Trophoblast cell (in vitro differentiated cells and primary cell): ENCODE measurements at regions not wholly inside any gene's neighbourhood (a gene's known extent, or its start where the extent isn't known, plus 50 kb on each side); places are given as distances from the start of the nearest gene placed in this dataset.

Experiments
- DNase-seq, 2 donors: peaks; one replicate each; pipeline ENCODE4 v3.0.0-alpha.2; 2016
- H2AFZ ChIP-seq: 2 replicates; pipeline ENCODE4 v1.6.1; 2013; ENCODE audit warnings: low read length, moderate library complexity, mild to moderate bottlenecking; ENCODE audit not compliant: insufficient read depth, poor library complexity
- H2AK5ac ChIP-seq: 2 replicates; pipeline ENCODE4 v1.6.1; 2013; ENCODE audit warnings: mild to moderate bottlenecking, low read length
- H2BK120ac ChIP-seq: 2 replicates; pipeline ENCODE4 v1.6.1; 2013; ENCODE audit warnings: low read length, mild to moderate bottlenecking, moderate library complexity; ENCODE audit not compliant: insufficient read depth, poor library complexity
- H2BK12ac ChIP-seq: 2 replicates; pipeline ENCODE4 v1.6.1; 2013; ENCODE audit warnings: mild to moderate bottlenecking, low read length, moderate library complexity
- H2BK5ac ChIP-seq: 2 replicates; pipeline ENCODE4 v1.6.1; 2013; ENCODE audit warnings: low read length, low read depth, moderate library complexity, mild to moderate bottlenecking; ENCODE audit not compliant: poor library complexity
- H3K14ac ChIP-seq: 2 replicates; pipeline ENCODE4 v1.6.1; 2013; ENCODE audit warnings: mild to moderate bottlenecking, low read length
- H3K18ac ChIP-seq: 2 replicates; pipeline ENCODE4 v1.6.1; 2013; ENCODE audit warnings: mild to moderate bottlenecking, low read length
- H3K23ac ChIP-seq: 2 replicates; pipeline ENCODE4 v1.6.1; 2013; ENCODE audit warnings: low read length
- H3K27ac ChIP-seq: 2 replicates; pipeline ENCODE4 v1.5.1; 2013; ENCODE audit warnings: low read depth, mild to moderate bottlenecking, inconsistent platforms, low read length, moderate library complexity
- H3K27me3 ChIP-seq: 2 replicates; pipeline ENCODE4 v1.6.1; 2013; ENCODE audit warnings: inconsistent platforms, mild to moderate bottlenecking, low read length, moderate library complexity; ENCODE audit not compliant: insufficient read depth
- H3K36me3 ChIP-seq, 2 experiments: 1 replicate in 1 of 2; 2 replicates in 1 of 2; pipeline ENCODE4 v1.6.1; 2013; ENCODE audit warnings: low read length in 2 of 2, mild to moderate bottlenecking in 2 of 2, moderate library complexity in 1 of 2; ENCODE audit not compliant: insufficient read depth in 2 of 2, control insufficient read depth in 1 of 2
- H3K4ac ChIP-seq: 2 replicates; pipeline ENCODE4 v1.6.1; 2013; ENCODE audit warnings: low read depth, mild to moderate bottlenecking, low read length, moderate library complexity
- H3K4me1 ChIP-seq, 2 experiments: 1 replicate in 1 of 2; 2 replicates in 1 of 2; pipeline ENCODE4 v1.6.1; 2013; ENCODE audit warnings: low read length in 2 of 2, mild to moderate bottlenecking in 2 of 2, moderate library complexity in 1 of 2; ENCODE audit not compliant: insufficient read depth in 2 of 2, control insufficient read depth in 1 of 2
- H3K4me2 ChIP-seq: 2 replicates; pipeline ENCODE4 v1.6.1; 2013; ENCODE audit warnings: inconsistent platforms, mild to moderate bottlenecking, low read length, moderate library complexity
- H3K4me3 ChIP-seq: 2 replicates; pipeline ENCODE4 v1.5.1; 2013; ENCODE audit warnings: mild to moderate bottlenecking, low read depth, low read length, inconsistent platforms
- H3K79me1 ChIP-seq: one replicate; pipeline ENCODE4 v1.6.1; 2013; ENCODE audit warnings: low read length
- H3K79me2 ChIP-seq: 2 replicates; pipeline ENCODE4 v1.6.1; 2013; ENCODE audit warnings: low read length, mild to moderate bottlenecking; ENCODE audit not compliant: control insufficient read depth, insufficient read depth, poor library complexity
- H3K9ac ChIP-seq: 2 replicates; pipeline ENCODE4 v1.6.1; 2013; ENCODE audit warnings: mild to moderate bottlenecking, low read length
- H3K9me3 ChIP-seq: 2 replicates; pipeline ENCODE4 v1.6.1; 2013; ENCODE audit warnings: low read depth, mild to moderate bottlenecking, control low read depth, inconsistent platforms, low read length; ENCODE audit not compliant: insufficient read depth
- H4K12ac ChIP-seq: 2 replicates; pipeline ENCODE4 v1.6.1; 2013; ENCODE audit warnings: low read depth, mild to moderate bottlenecking, low read length, moderate library complexity
- H4K8ac ChIP-seq: 2 replicates; pipeline ENCODE4 v1.6.1; 2013; ENCODE audit warnings: low read depth, mild to moderate bottlenecking, low read length, moderate library complexity
- H4K91ac ChIP-seq: one replicate; pipeline ENCODE4 v1.6.1; 2013; ENCODE audit warnings: low read depth, mild to moderate bottlenecking, low read length, moderate library complexity
- WGBS: extraction: QIAGEN DNeasy Blood & Tissue Kit; methylation state at CpG from one replicate; pipeline ENCODE4 v1.1.7; 2013; ENCODE audit warnings: missing lambda C conversion rate; ENCODE audit not compliant: insufficient read length, insufficient coverage; ENCODE audit errors: extremely low coverage; 5-methylcytosine and 5-hydroxymethylcytosine counted together

- Histone ChIP-seq H2BK12ac (no peak overlapping the region), H3K4ac (no peak overlapping the region), H3K36me3 (no peaks in the 10 kb centered on the region), H2AK5ac (no peak overlapping the region), H3K27ac (no peak overlapping the region), H4K8ac (no peak overlapping the region), H3K4me1 (no peaks in the 10 kb centered on the region), H4K91ac (no peak overlapping the region), H3K14ac (no peak overlapping the region), H3K79me2 (no peaks in the 10 kb centered on the region), H2BK5ac (no peak overlapping the region), H3K23ac (no peak overlapping the region), H3K27me3 (no peaks in the 10 kb centered on the region), H3K4me2 (no peak overlapping the region), H3K4me3 (no peak overlapping the region), H3K79me1 (no peaks in the 10 kb centered on the region), H3K18ac (no peak overlapping the region), H4K12ac (no peak overlapping the region), H3K9ac (no peak overlapping the region), H2AFZ (no peak overlapping the region), H3K9me3 (peaks cover 1% of the 10 kb centered on the region), H2BK120ac (no peak overlapping the region)
- no peak for DNase-seq
- WGBS = no CpG with 5 or more reads among the region's 24 CpGs
Observed at GRCh38 chr9:84393266-84393950, 52.9 kb upstream of the SLC28A3 start.

- WGBS = no CpG with 5 or more reads among the region's 3 CpGs
- no peak overlapping the region for H4K12ac ChIP-seq
- H3K9me3 ChIP-seq = peaks cover 1% of the 10 kb centered on the region
- no peak overlapping the region for H3K4ac ChIP-seq
- DNase-seq = no peak
- no peak overlapping the region for H3K23ac ChIP-seq
- no peak overlapping the region for H2BK5ac ChIP-seq
- no peaks in the 10 kb centered on the region for H3K79me2 ChIP-seq
- H2AK5ac ChIP-seq = no peak overlapping the region
- H3K4me2 ChIP-seq = no peak overlapping the region
- no peaks in the 10 kb centered on the region for H3K79me1 ChIP-seq
- H3K9ac ChIP-seq = no peak overlapping the region
- no peak overlapping the region for H4K91ac ChIP-seq
- no peak overlapping the region for H4K8ac ChIP-seq
- H3K4me3 ChIP-seq = no peak overlapping the region
- H3K27me3 ChIP-seq = no peaks in the 10 kb centered on the region
- H2BK12ac ChIP-seq = no peak overlapping the region
- no peaks in the 10 kb centered on the region for H3K4me1 ChIP-seq
- no peak overlapping the region for H2BK120ac ChIP-seq
- no peak overlapping the region for H3K27ac ChIP-seq
- no peak overlapping the region for H3K14ac ChIP-seq
- H2AFZ ChIP-seq = no peak overlapping the region
- H3K18ac ChIP-seq = no peak overlapping the region
- no peaks in the 10 kb centered on the region for H3K36me3 ChIP-seq
Observed at GRCh38 chr9:84394036-84394435, 53.5 kb upstream of the SLC28A3 start.

- Histone ChIP-seq H3K4me1 (no peaks in the 10 kb centered on the region), H3K79me2 (no peaks in the 10 kb centered on the region), H2AK5ac (no peak overlapping the region), H2BK12ac (no peak overlapping the region), H2BK5ac (no peak overlapping the region), H2BK120ac (no peak overlapping the region), H3K36me3 (no peaks in the 10 kb centered on the region), H4K91ac (no peak overlapping the region), H3K18ac (no peak overlapping the region), H3K27me3 (no peaks in the 10 kb centered on the region), H2AFZ (peak overlapping the region; percentile 43), H3K14ac (no peak overlapping the region), H3K79me1 (no peaks in the 10 kb centered on the region), H3K23ac (no peak overlapping the region), H3K9me3 (peaks cover 1% of the 10 kb centered on the region), H4K8ac (peak overlapping the region; percentile 2), H3K4me3 (no peak overlapping the region), H3K9ac (no peak overlapping the region), H3K4ac (no peak overlapping the region), H3K4me2 (peak overlapping the region; percentile 28), H4K12ac (no peak overlapping the region), H3K27ac (no peak overlapping the region)
- no CpG with 5 or more reads among the region's 13 CpGs for WGBS
- DNase-seq = peak; percentile 53 to 82
Observed at GRCh38 chr9:84397151-84397728, 56.7 kb upstream of the SLC28A3 start.

DNA sequence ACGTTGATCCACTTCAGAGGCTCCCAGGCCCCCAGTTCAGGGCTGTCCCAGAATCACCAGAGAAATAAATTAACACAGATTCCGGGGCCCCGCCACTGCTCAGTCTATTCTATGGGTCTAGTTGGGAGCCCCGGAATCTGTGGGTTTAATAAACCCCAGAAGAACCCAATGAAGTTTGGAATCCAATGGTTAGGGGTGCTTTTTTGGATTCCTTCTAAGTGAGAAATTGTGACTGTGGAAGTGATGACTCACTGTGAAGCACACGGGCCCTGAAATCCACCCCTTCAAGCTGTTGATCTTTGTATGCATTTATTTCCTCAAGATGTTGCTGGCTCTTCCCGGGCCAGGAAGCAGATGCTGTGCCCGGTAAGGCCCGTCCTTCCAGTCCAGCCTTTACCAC lies 57.3 kb upstream of the SLC28A3 start:
- H3K4me1 ChIP-seq = no peaks in the 10 kb centered on the region
- no peak overlapping the region for H4K91ac ChIP-seq
- DNase-seq = no peak
- H3K23ac ChIP-seq = no peak overlapping the region
- no peak overlapping the region for H4K12ac ChIP-seq
- H3K14ac ChIP-seq = no peak overlapping the region
- H3K4me3 ChIP-seq = no peak overlapping the region
- no peak overlapping the region for H3K18ac ChIP-seq
- no peaks in the 10 kb centered on the region for H3K79me2 ChIP-seq
- H3K9ac ChIP-seq = no peak overlapping the region
- H4K8ac ChIP-seq = no peak overlapping the region
- no peaks in the 10 kb centered on the region for H3K27me3 ChIP-seq
- H3K4me2 ChIP-seq = no peak overlapping the region
- no peak overlapping the region for H3K27ac ChIP-seq
- H3K36me3 ChIP-seq = no peaks in the 10 kb centered on the region
- no peak overlapping the region for H2BK5ac ChIP-seq
- no peak overlapping the region for H2AK5ac ChIP-seq
- no peak overlapping the region for H2BK12ac ChIP-seq
- no CpG with 5 or more reads among the region's 8 CpGs for WGBS
- no peak overlapping the region for H2AFZ ChIP-seq
- peaks cover 1% of the 10 kb centered on the region for H3K9me3 ChIP-seq
- no peak overlapping the region for H2BK120ac ChIP-seq
- no peaks in the 10 kb centered on the region for H3K79me1 ChIP-seq
- no peak overlapping the region for H3K4ac ChIP-seq
